ELR (cell line): ENCODE measurements at regions not wholly inside any gene's neighbourhood (a gene's known extent, or its start where the extent isn't known, plus 50 kb on each side); places are given as distances from the start of the nearest gene placed in this dataset.
"Not testable (repeated sequence)": the region's sequence is repeated elsewhere in the genome, so short reads cannot be mapped to it uniquely, and the experiment has no call there.

Experiments used
- DNase-seq: peaks from one replicate; pipeline ENCODE4 v3.0.0-alpha.2; 2015; ENCODE audit warnings: low read depth

DNA sequence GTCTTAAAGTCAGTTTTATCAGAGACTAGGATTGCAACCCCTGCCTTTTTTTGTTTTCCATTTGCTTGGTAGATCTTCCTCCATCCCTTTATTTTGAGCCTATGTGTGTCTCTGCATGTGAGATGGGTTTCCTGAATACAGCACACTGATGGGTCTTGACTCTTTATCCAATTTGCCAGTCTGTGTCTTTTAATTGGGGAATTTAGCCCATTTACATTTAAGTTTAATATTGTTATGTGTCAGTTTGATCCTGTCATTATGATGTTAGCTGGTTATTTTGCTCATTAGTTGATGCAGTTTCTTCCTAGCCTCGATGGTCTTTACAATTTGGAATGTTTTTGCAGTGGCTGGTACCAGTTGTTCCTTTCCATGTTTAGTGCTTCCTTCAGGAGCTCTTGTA, 93.3 kb upstream of the GALNT18 start:
- DNase-seq, result not testable (repeated sequence)

DNA sequence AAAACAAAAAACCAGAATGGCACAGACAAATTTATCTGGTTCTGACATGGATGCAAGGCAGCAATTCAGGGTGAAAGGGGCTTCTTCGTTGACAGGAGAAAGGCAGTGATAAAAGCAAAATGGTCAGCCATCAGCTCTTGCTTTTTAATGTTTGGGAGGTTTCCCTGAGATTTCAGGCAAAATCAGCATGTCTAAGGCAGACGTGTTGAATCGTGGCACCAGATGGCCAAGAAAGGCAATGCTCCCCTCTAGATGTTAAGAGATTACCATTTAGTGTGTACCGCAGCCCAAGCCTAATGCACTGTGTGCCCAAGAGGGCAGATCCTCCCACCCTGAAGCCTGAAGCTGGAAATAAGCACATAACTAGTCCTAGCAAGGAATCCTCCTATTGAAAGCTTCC, 88.8 kb upstream of the GALNT18 start:
- DNase-seq, result no peak

DNA sequence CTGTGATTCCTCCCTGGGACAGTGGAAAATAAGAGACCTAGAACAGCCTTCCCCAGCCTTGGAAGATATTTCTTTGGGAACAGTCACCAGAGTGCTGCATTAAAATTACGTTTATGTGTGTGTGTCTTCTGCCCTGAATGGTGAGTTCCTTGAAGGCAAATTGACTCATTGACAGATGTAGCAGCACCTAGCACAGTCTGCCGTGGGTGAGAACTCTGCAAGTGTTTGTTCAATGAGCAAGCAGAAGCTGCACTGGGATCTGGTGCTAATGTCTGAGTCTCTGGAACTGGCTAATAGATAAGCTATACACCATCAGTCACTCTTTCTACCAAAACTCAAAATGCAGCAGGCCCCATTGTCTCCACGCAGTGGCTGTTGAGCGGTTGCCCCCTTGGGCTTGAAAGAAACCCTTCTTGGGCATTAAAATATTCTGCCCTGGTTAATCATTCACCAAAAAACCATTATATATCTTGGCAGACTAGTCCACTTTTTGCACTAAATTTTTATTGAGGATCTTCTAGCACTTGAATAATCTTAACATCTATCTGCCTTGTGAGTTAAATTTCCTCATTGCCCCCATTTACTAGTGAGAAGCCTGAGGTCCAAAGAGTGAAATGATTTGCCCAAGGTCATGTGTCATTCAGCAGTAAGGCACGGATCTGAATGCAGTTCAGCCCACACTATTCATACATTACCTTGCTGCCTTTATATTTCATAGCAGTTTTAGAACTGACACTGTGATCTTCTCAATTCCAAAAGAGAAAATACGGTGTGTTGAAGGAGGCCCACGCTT, 87.8 kb upstream of the GALNT18 start:
- DNase-seq, result no peak

DNA sequence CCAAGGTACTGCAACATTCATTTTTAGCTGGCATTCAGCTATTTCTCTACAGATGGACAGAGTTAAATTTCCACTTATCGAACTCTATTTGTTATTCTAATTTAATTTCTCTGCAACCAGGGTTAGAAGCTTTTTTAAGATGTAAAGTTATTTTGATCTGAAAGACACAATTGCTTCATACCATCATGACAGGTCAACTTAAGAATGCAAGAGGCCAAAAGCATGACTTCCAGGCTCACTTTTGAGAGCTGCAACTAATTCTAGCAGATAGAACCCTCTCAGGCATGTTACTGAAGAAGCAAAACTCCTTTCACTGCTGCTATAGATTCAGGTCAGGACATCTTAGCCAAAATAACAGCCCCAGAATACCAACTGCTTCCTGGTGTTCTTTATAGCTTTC, 86.5 kb upstream of the GALNT18 start:
- no peak for DNase-seq

DNA sequence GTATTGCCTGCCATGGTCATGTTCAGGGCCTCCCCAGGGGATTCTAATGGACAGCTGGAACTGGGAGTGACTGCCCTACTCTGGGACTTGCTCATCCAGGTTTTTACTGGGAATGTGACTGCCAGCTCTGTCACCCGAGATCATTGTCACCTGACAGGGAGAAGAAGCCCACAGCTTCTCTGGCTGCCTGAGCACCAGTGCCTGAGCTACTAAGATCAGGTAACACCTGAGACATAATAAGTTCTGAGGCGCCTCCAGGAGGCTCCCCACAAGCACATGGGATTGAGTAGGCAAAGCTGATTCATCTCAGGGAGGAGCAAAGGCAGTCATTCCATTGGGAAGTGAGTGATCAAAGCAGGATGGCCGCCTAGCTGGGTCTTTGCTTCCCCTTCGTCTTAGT, 84.2 kb upstream of the GALNT18 start:
- peak; percentile 27 for DNase-seq

DNA sequence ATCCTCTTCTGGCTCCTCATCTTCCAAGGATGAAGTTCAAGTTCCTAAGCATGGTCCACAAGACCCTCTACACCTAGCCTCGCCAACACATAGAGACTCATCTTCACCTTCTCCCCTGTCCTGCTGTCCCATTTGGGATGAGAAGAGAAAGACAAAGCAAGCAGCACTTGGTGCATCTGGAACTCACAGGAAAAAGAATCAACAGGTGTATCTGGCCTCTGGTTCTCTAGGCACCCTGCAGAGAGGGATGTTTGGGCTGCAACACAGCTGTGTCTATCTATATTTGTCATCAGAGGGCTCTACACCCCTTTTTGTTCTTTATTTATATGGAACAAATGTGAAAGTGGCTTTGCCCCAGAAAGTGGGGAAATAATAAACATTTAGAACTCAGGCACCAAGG, 82.1 kb upstream of the GALNT18 start:
- DNase-seq, result no peak

DNA sequence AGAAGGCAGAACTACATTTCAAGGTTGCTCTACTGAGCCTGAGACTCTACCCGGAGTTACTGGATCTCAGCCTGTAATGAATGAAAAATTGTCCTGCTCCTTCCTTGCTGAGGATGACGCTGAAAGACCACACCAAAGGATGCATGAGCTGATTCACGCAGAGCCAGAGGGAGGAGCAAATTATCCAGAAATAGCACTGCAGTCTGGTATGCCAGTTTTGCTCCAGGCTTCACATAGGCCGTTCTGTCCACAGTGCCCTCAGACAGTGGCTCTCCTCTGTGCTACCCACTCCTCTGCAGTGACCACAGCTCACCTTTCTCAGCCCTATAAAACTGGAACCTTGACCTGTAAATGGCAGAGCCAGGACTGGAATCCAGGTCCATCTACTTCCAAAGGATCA, 79.3 kb upstream of the GALNT18 start:
- peak; percentile 24 for DNase-seq

DNA sequence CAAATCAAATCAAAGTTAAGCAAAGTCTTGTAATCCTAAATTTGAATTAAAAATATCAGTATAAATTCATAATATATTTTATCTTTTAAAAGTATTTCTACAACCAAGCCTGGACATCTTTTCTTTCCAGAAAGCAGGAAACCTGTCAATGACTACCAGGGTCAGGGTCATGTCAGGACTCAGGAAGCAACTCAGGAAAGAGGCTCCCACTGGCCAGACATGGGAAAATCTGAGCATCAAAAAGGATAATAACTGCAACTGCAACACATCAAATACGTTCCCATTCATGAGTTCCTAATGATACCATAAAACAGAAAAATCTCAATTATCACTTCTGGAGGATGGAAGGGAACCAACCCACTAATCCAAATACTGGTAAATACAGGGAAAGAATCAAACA, 76.0 kb upstream of the GALNT18 start:
- no peak for DNase-seq

DNA sequence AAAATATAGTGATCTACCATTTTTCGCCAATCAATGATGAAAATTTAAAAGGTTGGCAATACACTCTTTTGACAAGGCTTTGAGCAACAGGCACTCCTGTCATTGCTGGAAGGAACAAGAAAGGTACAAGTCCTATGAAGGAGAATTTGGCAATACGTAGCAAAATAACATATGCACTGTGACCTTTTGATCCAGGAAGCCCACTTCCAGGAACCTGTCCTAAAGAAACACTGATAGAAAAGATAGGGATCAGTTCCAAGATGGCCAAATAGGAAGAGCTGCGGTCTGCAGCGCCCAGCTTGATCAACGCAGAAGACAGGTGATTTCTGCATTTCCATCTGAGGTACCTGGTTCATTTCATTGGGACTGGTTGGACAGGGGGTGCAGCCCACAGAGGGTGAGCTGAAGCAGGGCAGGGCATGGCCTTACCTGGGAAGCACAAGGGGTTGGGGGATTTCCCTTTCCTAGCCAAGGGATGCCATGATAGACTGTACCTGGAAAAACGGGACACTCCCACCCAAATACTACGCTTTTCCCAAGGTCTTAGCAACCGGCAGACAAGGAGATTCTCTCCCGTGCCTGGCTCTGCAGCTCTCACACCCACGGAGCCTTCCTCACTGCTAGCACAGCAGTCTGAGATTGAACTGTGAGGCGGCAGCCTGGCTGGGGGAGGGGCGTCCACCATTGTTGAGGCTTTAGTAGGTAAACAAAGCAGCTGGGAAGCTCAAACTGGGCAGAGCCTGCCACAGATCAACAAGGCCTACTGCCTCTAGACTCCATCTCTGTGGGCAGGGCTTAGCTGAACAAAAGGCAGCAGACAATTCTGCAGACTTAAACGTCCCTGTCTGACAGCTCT, 69.7 kb upstream of the GALNT18 start:
- no peak for DNase-seq

DNA sequence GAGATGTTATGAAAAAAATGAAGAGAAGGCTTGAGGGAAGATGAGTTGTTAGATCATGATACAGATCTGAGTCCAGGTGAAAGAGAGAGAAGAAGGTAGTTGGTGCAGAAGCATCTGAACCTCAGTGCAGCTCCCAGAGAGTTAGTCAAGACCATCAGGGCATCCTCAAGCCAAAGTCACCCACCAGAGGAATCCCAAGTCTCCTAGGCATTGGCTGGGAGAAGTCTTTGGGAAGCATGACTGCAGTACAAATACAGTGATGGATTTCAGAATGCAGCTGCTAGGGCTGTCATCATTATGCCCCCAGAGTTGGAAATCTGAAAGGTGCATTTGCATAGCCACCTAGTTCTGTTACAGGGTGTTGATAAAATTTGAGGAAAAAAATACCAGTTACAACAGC, 59.7 kb upstream of the GALNT18 start:
- no peak for DNase-seq

DNA sequence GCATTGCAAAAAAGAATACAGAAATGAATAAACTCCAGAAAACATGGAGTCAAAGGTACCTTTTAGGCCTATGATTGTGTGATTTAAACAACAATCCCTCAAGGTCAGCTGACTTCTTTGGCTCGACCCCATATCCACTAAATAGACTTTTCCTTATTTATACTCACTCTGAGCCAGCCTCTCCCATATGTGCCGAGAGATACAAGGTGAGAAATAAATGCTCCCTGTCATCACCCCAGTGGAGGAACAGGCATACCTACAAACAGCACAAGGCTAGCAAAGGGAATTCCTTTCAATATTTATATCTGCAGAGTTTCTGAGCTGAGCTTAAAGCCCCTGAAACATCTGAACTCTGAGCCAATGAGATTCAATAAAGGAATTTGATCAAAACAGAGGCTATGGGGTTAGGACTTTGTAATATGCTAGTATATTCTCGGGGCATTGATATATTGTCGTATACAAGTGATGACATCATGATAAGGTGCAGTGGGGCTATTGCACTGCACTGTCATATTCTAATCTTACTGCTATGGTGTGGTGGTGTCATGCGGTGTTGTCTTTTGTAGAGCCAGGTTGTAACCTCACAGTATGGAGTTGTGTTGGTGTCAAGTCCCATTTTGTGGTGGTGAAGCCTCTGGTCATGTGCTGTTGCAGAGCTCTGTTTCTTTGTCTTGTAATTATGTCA, 56.0 kb upstream of the GALNT18 start:
- no peak for DNase-seq

DNA sequence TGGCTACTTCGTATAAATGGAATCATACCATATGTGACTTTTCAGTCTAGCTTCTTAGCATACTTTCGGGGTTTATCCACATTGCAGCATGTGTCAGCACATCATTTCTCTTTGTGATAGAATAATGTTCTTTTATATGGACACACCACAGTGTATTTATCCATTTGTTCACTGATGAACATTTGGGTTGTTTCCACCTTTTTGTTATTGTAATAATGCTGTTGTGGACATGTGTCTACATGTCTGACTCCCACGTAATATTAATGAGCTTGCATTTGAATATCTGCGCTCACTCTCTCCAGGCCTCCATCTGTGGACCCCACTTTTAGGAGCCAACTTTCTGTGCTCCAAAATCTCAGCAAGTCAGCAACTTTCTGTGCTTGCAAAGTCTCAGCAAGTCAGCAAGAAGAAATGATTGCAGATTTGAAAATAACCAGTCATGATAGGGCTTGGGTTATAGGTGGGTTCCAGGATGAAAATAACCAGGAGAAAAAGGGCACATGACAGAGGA, 53.9 kb upstream of the GALNT18 start:
- no peak for DNase-seq

DNA sequence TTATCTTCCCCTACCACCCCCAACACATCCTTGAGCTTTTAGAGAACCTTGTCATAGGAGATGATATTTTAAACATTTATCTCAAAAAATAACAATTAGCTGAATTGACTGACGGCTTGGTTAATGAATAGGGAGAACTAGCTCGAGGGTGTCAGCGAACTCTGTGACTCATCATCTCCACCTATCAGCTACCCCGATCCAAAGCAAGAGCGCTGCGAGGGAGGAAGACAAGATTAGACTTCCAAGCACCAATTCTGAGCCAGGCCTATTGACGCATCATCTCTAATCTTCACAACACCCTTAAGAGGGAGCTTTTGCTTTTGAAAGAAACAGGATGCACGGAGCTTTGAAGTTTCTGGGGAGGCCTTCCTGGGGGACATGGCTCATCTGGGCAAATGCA, 51.0 kb upstream of the GALNT18 start:
- DNase-seq, result no peak

DNA sequence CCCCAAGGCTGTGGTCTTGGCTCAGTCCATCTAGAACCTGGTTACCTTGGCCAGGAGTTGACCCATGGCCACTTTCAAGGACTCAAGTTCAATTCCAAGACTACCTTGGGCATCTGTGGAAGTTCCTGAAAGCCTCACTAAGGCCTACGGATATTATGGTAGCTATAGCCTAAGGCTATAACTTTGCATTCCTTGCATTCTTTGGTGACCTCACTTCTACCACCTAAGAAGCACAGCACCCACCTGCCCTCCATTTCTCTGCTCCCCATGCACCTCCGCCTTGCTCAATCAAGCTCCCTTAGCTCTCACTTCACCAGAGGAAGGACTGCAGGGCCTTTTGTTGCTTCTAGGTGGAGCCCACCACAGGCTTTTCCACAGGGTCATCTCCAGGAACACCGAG, 50.3 kb upstream of the GALNT18 start:
- no peak for DNase-seq
